NCI-H82 treated with DMSO at 0.1 percent for 48 hours (cell line): ENCODE measurements at regions not wholly inside any gene's neighbourhood (a gene's known extent, or its start where the extent isn't known, plus 50 kb on each side); places are given as distances from the start of the nearest gene placed in this dataset.

Experiments used
- DNase-seq: peaks from one replicate; lab custom pipeline; 2025; ENCODE audit not compliant: unreplicated experiment; lab: John Stamatoyannopoulos, UW

- no peak for DNase-seq
Observed at GRCh38 chr14:28536889-28537288, 229.7 kb upstream of the FOXG1 start.

DNA sequence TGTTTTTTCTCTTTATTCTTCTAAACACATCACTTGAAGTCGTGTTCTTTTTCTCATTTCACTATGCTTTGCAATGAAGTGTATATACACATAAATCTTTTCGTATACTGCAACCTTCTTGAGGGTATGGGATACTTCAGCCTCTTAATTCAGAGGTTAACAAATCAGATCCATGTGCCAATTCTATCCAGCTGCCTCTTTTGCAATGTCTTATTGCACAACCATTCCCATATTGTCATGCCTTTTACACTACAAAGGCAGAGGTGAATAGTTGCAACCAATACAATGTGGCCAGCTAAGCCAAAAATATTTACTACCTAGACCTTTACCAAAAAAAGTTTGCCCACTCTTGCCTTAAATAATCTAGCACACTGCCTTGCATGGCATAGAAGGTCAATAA is 224.5 kb upstream of the FOXG1 start:
- no peak for DNase-seq

GRCh38 chr14:28565345-28565744 is 201.2 kb upstream of the FOXG1 start:
- DNase-seq, result no peak

DNA sequence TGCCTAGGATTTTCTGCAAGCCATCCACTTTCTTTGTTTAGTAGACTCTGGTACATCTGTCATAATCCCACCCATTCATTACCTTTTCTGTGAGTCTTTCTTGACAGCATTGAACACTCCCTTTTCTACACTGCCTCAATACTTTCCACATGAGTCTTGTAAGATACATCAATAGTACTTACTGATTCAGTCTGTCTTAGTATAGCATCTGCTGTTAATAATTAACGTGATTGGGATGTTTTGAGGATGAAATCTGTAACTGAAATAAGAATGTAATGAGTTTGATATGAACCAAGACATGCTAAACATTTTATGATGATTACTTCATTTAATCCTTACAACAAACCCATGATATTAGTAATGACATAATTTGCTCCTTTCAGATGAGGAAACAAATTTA is 196.2 kb upstream of the FOXG1 start:
- DNase-seq, result no peak

- DNase-seq, result no peak
Observed at GRCh38 chr14:28571636-28572035, 195.0 kb upstream of the FOXG1 start.

DNA sequence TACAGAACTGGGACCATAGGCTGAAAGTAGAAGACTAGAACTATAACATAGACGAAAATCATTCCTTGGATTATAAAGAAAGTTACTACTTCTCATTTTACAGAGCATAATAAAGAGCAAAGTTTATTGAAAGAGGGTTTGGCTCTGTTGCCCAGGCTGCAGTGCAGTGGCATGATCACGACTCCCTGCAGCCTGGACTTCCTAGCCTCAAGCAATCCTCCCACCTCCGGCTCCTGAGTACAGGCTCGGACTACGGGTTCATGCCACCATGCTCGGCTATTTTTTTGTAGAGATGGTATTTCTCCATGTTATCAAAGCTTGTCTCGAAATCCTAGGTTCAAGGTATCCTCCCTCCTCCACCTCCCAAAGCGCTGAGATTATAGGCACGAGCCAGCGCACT is 190.1 kb upstream of the FOXG1 start:
- no peak for DNase-seq

DNA sequence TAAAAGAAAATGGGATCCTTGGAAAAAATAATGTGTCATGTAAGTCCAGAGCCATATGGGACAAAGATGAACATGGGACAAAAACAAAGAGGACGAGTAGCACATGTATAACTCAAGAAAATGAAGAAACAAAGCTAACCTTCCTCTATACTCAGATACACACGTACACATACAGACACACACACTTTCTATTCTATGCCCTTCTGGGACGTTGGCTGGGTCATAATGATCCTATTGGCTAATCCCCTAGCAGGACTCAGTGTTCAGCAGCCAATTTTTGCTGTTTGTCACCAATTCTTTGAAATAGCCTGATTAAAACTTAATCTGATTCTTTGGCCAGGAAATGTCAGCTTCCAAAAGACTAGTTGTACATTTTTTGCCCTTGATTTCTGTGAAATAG is 189.4 kb upstream of the FOXG1 start:
- no peak for DNase-seq

DNA sequence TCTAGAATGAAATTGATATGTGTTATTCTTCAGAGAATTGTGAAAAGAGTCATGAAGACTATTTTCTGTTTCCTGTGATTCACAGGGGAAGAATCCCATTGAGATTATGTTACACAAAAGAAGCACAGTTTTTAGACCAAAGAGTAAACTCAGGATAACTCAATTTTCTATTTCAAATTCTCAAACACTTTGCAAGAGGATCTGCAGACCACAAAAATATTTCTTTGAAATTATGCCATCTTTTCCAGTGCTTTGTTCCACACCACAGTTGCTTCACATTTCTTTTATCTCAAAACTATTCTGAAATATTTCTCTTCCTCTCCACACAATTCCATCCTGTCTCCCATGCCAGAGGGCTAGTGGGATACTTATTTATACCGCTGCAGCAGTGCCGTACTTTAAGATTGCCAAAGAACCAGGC is 188.9 kb upstream of the FOXG1 start:
- no peak for DNase-seq

DNA sequence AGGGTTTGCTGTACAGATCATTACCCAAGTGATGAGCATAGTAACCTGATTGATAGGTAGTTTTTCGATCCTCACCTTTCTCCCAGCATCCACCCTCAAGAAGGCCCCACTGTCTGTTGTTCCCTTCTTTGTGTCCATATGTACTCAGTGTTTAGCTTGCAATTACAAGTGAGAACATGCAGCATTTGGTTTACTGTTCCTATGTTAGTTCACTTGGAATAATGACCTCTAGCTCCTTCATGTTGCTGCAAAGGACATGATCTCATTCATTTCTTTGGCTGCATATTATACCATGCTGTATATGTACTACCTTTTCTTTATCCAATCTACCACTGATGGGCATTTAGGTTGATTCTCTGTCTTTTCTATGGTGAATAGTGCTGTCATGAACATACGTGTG is 181.6 kb upstream of the FOXG1 start:
- DNase-seq, result no peak

DNA sequence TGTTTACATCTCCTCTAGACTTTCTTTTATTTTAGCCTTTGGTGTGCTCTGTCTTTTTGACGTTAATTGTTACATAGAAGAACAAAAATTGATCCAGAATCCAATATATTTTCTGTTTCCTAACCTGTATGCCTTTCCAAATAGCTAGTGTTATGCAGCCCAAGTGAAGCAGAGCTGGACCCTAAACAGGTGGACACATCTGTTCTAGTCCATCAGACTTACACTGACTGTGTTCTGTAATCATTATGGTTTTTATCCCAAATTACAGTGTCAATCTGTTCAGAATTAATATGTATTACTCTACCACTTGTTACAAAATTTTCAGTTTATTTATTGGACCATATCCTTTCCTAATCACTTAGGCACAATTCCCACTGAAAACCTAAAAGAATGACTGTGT is 176.8 kb upstream of the FOXG1 start:
- no peak for DNase-seq

DNA sequence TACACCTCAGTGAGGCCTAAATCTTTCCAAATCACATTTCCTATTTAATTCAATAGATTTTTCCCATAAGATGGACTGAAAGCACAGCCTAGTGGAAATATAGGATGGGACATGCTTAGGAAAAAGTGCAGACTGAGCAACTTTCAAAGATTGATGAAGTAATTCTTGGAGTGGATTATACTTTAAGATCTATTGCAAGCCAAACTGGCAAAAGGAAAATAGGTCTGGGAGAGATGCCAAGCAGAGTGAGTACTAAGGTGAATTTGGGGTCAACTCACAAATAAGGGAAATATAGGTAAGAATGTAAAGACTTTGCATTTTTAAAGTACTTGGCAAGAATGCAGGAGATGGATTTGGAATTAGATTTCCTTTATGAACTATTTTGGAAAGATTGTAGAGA is 170.2 kb upstream of the FOXG1 start:
- no peak for DNase-seq

DNA sequence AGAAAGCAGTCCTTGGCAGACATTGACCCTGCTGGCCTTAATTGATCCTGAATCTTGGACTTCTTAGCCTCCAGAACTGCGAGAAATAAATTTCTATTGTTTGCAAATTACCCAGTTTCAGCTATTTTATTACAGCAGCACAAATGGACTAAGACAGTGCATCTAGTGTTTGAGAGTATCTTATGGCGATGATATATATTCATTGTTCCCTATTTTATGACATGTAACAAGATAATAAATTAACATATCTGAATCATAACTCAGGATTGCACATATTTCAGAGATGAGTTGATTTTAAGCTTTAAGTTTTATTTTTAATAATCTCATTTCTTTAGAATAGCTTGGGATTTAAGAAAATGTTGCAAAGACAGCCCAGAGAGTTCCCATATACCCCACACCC is 167.4 kb upstream of the FOXG1 start:
- DNase-seq, result no peak

- DNase-seq, result no peak
Observed at GRCh38 chr14:28599605-28600004, 167.0 kb upstream of the FOXG1 start.

DNA sequence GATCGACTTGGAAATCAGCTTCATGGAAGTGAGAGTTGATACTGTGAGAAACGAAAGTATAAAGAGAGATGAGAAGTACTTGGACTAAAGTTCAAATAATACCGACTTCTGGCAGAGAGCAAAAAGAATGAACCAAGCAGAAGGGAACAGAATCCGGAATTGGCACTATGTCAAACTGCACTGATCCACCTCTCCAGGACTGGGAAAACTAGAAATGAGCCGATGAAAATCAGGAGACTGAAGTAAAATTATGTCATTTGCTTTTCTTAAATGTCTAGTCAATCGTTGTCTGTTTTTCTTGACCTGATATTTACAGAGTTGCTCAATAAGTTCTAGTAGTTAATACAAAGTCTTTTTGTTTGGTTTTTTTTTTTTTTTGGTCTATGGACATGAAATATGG is 163.0 kb upstream of the FOXG1 start:
- no peak for DNase-seq

DNA sequence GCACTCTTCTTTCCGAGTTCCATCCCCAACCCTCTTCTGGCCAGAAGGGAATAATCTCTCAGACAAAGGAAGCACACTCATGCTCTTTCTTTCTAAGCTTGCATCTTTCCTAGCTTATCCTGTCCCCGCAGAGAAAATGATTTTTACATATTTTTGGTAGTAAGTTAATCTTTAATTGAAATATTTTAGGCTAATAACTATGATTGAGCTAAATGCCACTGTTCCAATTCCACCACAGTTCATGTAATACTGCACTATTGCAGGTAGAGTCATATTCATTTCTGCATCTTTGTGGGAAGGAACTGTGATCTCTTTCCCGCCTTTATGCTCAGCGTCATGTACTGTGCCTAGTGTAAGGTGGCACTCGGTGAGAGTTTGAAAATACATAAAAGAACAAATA is 158.9 kb upstream of the FOXG1 start:
- DNase-seq, result no peak

GRCh38 chr14:28608443-28608842 is 158.1 kb upstream of the FOXG1 start:
- DNase-seq, result no peak

DNA sequence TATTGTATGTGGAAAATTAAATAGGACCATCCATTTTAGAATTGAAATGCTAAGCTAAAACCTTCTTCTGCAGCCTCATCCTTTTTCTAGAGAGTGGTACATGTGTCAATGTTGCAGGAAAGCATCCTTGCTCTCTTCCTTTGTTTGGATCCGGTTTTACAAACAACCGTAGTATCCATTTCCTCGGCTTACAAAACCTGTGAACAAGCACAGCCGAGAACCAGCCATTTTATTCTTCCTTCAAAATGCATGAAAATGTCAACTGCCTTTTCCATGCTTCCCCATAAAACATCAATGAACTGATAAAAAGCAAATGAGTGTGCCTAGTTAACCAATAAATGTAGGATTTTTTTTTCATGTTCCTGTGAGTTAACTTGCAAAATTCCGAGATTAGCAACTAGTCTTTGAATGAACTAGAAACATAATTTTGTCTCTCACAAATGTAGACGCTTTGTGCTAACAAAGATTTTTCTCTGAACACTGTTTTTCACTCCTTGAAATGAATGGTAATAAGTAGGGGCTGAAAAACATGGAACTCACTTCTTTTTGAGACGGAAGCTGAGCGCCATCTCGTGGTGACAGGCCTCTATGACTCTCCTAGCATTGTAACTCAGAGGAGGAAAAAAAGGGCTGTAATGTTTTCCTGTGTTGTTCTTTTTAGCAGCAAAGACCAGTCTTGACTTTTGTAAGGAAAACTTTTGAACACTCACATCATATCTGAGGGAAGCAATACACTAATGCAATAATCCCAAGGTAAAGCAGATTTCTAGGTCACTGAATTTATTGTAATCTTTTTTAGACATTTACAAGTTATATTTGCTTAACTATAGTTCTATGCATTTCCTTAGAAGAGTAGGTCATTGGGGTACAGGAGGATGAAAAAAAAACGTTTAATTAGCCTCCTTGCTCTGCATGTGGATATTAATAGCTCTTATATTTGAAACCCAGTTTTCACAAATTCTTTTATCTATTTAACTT is 157.4 kb upstream of the FOXG1 start:
- DNase-seq, result no peak

DNA sequence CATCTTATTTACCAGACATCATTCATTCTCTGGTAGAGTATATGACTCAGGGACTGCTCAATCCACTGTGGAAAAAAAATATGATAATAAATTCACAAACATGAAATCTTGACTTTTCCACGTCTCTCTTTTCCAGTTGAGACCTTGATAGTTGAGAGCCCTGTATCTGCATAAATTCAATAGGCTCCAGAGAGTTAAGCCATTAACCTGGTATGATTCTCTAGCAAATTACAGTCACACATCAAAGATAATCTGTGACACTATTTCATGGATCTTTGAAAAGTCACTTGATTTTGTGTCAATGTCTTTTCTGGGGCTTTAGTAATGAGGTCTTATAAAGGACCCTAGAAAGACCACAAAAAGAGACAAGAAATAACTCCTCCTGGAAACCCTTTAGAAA is 154.2 kb upstream of the FOXG1 start:
- DNase-seq, result no peak

- no peak for DNase-seq
Observed at GRCh38 chr14:28613532-28613931, 153.1 kb upstream of the FOXG1 start.

- DNase-seq, result no peak
Observed at GRCh38 chr14:28626780-28627179, 139.8 kb upstream of the FOXG1 start.

DNA sequence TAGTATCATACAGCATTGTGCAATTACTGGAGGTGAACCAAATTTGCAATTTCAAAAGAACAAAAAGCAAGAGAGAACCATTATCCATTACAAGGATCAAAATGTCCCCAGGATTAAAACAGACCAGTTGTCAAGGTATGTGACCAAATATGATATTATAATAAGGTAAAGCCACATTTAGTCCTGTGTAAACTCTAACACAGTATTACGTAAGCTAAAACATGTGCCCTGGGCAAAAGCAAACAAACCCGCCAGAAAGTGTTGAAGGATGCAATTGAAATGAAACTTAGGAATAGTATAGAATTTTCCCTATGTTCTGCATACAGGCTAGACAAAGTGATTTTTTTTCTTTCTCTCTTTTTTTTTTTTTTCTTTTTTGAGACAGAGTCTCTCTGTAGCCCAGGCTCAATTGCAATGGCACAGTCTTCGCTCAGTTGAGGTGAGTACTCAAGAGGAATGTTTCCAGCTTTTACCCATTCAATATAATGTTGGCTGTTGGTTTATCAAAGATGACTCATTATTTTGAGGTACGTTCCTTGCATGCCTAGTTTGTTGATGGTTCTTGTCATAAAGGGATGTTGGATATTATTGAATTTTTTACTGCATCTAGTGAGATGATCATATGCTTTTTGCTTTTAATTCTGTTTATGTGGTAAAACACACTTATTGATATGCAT is 137.1 kb upstream of the FOXG1 start:
- no peak for DNase-seq

DNA sequence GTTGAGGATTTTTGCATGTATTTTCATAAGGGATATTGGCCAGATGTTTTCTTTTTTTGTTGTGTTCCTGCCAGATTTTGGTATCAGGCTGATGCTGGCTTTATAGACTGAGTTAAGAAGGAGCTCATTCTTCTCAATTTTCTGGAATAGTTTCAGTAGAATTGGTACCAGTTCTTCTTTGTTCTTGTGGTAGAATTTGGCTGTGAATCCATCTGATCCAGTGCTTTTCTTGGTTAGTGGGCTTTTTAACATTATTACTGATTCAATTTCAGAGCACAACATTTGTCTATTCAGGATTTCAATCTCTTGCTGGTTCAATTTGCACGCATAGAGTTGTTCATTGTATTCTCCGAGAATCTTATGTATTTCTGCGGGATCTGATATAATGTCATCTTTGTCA is 136.5 kb upstream of the FOXG1 start:
- no peak for DNase-seq
